H9 (cell line): ENCODE measurements at regions not wholly inside any gene's neighbourhood (a gene's known extent, or its start where the extent isn't known, plus 50 kb on each side); places are given as distances from the start of the nearest gene placed in this dataset.
A peak's percentile ranks its signal among the peaks of the same experiment; 100 is the strongest.

ENCODE experiments used
- DNase-seq: peaks from one replicate; pipeline ENCODE4 v3.0.0-alpha.2; 2017
- H2AFZ ChIP-seq: one replicate; pipeline ENCODE4 v1.6.1; 2013; ENCODE audit warnings: mild to moderate bottlenecking, low read length, control low read depth, moderate library complexity
- H2AK5ac ChIP-seq: 2 replicates; pipeline ENCODE4 v1.6.1; 2013; ENCODE audit warnings: low read length, control low read depth, mixed read lengths; ENCODE audit not compliant: insufficient read length
- H2BK120ac ChIP-seq: one replicate; pipeline ENCODE4 v1.6.1; 2013; ENCODE audit warnings: low read depth, mild to moderate bottlenecking, low read length, control low read depth, inconsistent platforms; ENCODE audit not compliant: poor library complexity, severe bottlenecking
- H2BK12ac ChIP-seq: 2 replicates; pipeline ENCODE4 v1.6.1; 2013; ENCODE audit warnings: low read length, control low read depth, mixed read lengths, low read depth; ENCODE audit not compliant: insufficient read length
- H2BK15ac ChIP-seq: 2 replicates; pipeline ENCODE4 v1.6.1; 2013; ENCODE audit warnings: low read depth, low read length, control low read depth
- H2BK20ac ChIP-seq: one replicate; pipeline ENCODE4 v1.6.1; 2013; ENCODE audit warnings: low read depth, mild to moderate bottlenecking, low read length, control low read depth, inconsistent platforms; ENCODE audit not compliant: poor library complexity, severe bottlenecking
- H2BK5ac ChIP-seq: 2 replicates; pipeline ENCODE4 v1.6.1; 2013; ENCODE audit warnings: low read length, control low read depth, mixed read lengths; ENCODE audit not compliant: insufficient read length
- H3K14ac ChIP-seq: 2 replicates; pipeline ENCODE4 v1.6.1; 2013; ENCODE audit warnings: low read length, control low read depth; ENCODE audit not compliant: insufficient read depth
- H3K18ac ChIP-seq: 2 replicates; pipeline ENCODE4 v1.6.1; 2013; ENCODE audit warnings: low read depth, mild to moderate bottlenecking, mixed read lengths, low read length, control low read depth; ENCODE audit not compliant: insufficient read length
- H3K23ac ChIP-seq: 2 replicates; pipeline ENCODE4 v1.6.1; 2013; ENCODE audit warnings: low read length, control low read depth, mixed read lengths, low read depth; ENCODE audit not compliant: insufficient read length
- H3K23me2 ChIP-seq: 2 replicates; pipeline ENCODE4 v1.6.1; 2013; ENCODE audit warnings: low read depth, mild to moderate bottlenecking, mixed read lengths, low read length, control low read depth; ENCODE audit not compliant: insufficient read length, poor library complexity, severe bottlenecking
- H3K27ac ChIP-seq: 2 replicates; pipeline ENCODE4 v1.5.1; 2013; ENCODE audit warnings: low read length, control low read depth, mixed read lengths, low read depth; ENCODE audit not compliant: insufficient read length
- H3K27me3 ChIP-seq: 2 replicates; pipeline ENCODE4 v1.6.1; 2013; ENCODE audit warnings: low read length, control low read depth, inconsistent platforms; ENCODE audit not compliant: insufficient read depth
- H3K4ac ChIP-seq: 2 replicates; pipeline ENCODE4 v1.6.1; 2013; ENCODE audit warnings: low read depth, mild to moderate bottlenecking, control low read depth, inconsistent platforms, low read length, moderate library complexity
- H3K4me1 ChIP-seq: 2 replicates; pipeline ENCODE4 v1.6.1; 2013; ENCODE audit warnings: low read length, control low read depth, inconsistent platforms; ENCODE audit not compliant: insufficient read depth
- H3K4me2 ChIP-seq: 2 replicates; pipeline ENCODE4 v1.6.1; 2013; ENCODE audit warnings: low read length, control low read depth, mixed read lengths; ENCODE audit not compliant: insufficient read length, insufficient read depth
- H3K56ac ChIP-seq: 2 replicates; pipeline ENCODE4 v1.6.1; 2013; ENCODE audit warnings: low read depth, mild to moderate bottlenecking, mixed read lengths, low read length, control low read depth; ENCODE audit not compliant: insufficient read length
- H3K79me1 ChIP-seq: 2 replicates; pipeline ENCODE4 v1.6.1; 2013; ENCODE audit warnings: low read depth, mild to moderate bottlenecking, moderate library complexity, low read length, control low read depth, inconsistent platforms; ENCODE audit not compliant: insufficient read depth, poor library complexity, severe bottlenecking
- H3K79me2 ChIP-seq: 2 replicates; pipeline ENCODE4 v1.6.1; 2013; ENCODE audit warnings: low read length, control low read depth, inconsistent platforms; ENCODE audit not compliant: insufficient read depth
- H3K9ac ChIP-seq: 2 replicates; pipeline ENCODE4 v1.6.1; 2013; ENCODE audit warnings: low read length, control low read depth, mixed read lengths; ENCODE audit not compliant: insufficient read length; ENCODE audit errors: extremely low read depth
- H3K9me3 ChIP-seq: one replicate; pipeline ENCODE4 v1.6.1; 2013; ENCODE audit warnings: low read depth, low read length, inconsistent platforms; ENCODE audit not compliant: control insufficient read depth
- H3T11ph ChIP-seq: one replicate; pipeline ENCODE4 v1.6.1; 2013; ENCODE audit warnings: mild to moderate bottlenecking, low read length, control low read depth, inconsistent platforms
- H4K20me1 ChIP-seq: one replicate; pipeline ENCODE4 v1.6.1; 2013; ENCODE audit not compliant: control insufficient read depth, insufficient read length, insufficient read depth
- H4K5ac ChIP-seq: 2 replicates; pipeline ENCODE4 v1.6.1; 2013; ENCODE audit warnings: low read depth, mild to moderate bottlenecking, mixed read lengths, low read length, control low read depth; ENCODE audit not compliant: insufficient read length
- H4K8ac ChIP-seq: replicated peaks from 2 replicates; pipeline ENCODE4 v1.6.1; 2013; ENCODE audit warnings: low read length, control low read depth, mixed read lengths, low read depth; ENCODE audit not compliant: insufficient read length
- H4K91ac ChIP-seq: 2 replicates; pipeline ENCODE4 v1.6.1; 2013; ENCODE audit warnings: low read depth, mild to moderate bottlenecking, moderate library complexity, mixed read lengths, low read length, control low read depth; ENCODE audit not compliant: insufficient read length
- H3K27ac Mint-ChIP-seq, 3 experiments: 2 replicates in 2 of 3; 3 replicates in 1 of 3; pipeline ENCODE4 v1.8.0; 2020 to 2021; ENCODE audit warnings: mixed read lengths in 3 of 3, mild to moderate bottlenecking in 1 of 3, moderate library complexity in 1 of 3
- H3K27me3 Mint-ChIP-seq: 2 replicates; pipeline ENCODE4 v1.8.0; 2021; ENCODE audit warnings: low read depth, mild to moderate bottlenecking, moderate library complexity, mixed read lengths
- H3K36me3 Mint-ChIP-seq, 3 experiments: 2 replicates in 2 of 3; 3 replicates in 1 of 3; pipeline ENCODE4 v1.8.0; 2020 to 2021; ENCODE audit warnings: low read depth in 3 of 3, mixed read lengths in 3 of 3; ENCODE audit not compliant: insufficient read depth in 1 of 3
- H3K4me1 Mint-ChIP-seq, 2 experiments: 2 replicates each; pipeline ENCODE4 v1.8.0; 2020; ENCODE audit warnings: mixed read lengths in 2 of 2
- H3K4me3 Mint-ChIP-seq, 2 experiments: 2 replicates in 1 of 2; 3 replicates in 1 of 2; pipeline ENCODE4 v1.8.0; 2020 to 2021; ENCODE audit warnings: mild to moderate bottlenecking in 2 of 2, mixed read lengths in 2 of 2, moderate library complexity in 1 of 2
- H3K9me3 Mint-ChIP-seq, 2 experiments: 2 replicates in 1 of 2; 3 replicates in 1 of 2; pipeline ENCODE4 v1.8.0; 2020; ENCODE audit warnings: mild to moderate bottlenecking in 2 of 2, mixed read lengths in 2 of 2, moderate library complexity in 1 of 2
- WGBS: extraction: QIAGEN DNeasy Blood & Tissue Kit; methylation state at CpG from one replicate; pipeline ENCODE4 v1.1.7; 2013; ENCODE audit warnings: missing lambda C conversion rate, low lambda C conversion rate, mixed read lengths; ENCODE audit not compliant: insufficient read length; ENCODE audit errors: extremely low coverage; 5-methylcytosine and 5-hydroxymethylcytosine counted together
- TF ChIP-seq, protein P1 (sequence below): fragments of 200-600 bp; sonication (generic); conservative IDR thresholded peaks from 3 replicates; pipeline ENCODE4 v1.8.0; 2021; ENCODE audit warnings: antibody characterized with exemption, mild to moderate bottlenecking

DNA sequence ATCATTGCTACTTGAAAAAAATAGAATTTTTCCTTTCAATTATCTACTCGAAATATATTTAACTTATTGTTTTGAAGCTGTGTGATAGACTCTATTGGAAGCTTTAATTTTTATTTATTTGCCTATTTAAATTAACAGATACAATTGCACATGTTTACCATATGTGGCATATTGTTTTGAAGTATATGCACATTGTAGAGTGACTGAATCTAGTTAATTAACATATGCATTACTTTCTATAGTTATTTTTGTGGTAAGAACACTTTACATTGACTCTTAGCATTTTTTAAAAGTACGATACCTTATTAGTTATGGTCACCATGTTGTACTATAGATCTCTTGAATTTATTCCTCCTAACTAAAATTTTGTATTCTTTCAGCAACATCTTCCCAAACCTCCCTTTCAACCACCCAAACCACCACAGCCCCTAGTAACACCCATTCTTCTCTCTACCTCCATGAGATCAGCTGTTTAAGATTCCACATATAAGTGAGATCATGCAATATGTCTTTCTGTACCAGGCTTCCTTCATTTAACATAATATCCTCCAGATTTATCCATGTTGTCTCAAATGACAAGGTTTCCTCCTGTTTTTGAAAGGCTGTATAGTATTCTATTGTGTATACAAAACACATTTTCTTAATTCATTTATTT is 58.5 kb upstream of the SPHKAP start:
- Histone ChIP-seq H3K9ac (no peak overlapping the region), H4K20me1 (no peaks in the 10 kb centered on the region), H2BK20ac (no peak overlapping the region), H4K91ac (no peak overlapping the region), H2BK15ac (no peak overlapping the region), H2AK5ac (no peak overlapping the region), H4K5ac (no peak overlapping the region), H3K9me3 (no peaks in the 10 kb centered on the region), H3T11ph (no peak overlapping the region), H4K8ac (no peak overlapping the region), H3K4me1 (no peaks in the 10 kb centered on the region), H3K23ac (no peak overlapping the region), H3K79me2 (no peaks in the 10 kb centered on the region), H3K4me2 (no peak overlapping the region), H3K27ac (no peak overlapping the region), H2AFZ (no peak overlapping the region), H3K27me3 (no peaks in the 10 kb centered on the region), H3K23me2 (no peaks in the 10 kb centered on the region), H3K14ac (no peak overlapping the region), H2BK5ac (no peak overlapping the region), H3K79me1 (no peaks in the 10 kb centered on the region), H2BK120ac (no peak overlapping the region), H3K18ac (no peak overlapping the region), H2BK12ac (no peak overlapping the region), H3K56ac (no peak overlapping the region), H3K4ac (no peak overlapping the region)
- Mint-ChIP-seq H3K9me3 (no peaks in the 10 kb centered on the region), H3K27me3 (no peaks in the 10 kb centered on the region), H3K36me3 (no peaks in the 10 kb centered on the region), H3K4me1 (no peaks in the 10 kb centered on the region), H3K4me3 (no peak overlapping the region), H3K27ac (peak overlapping the region in 1 of 3 experiments; percentile 8; a peak in 1 of 7 replicates)
- WGBS, result no CpG with 5 or more reads among the region's 2 CpGs
- DNase-seq, result no peak
- TF ChIP-seq, protein P1, sequence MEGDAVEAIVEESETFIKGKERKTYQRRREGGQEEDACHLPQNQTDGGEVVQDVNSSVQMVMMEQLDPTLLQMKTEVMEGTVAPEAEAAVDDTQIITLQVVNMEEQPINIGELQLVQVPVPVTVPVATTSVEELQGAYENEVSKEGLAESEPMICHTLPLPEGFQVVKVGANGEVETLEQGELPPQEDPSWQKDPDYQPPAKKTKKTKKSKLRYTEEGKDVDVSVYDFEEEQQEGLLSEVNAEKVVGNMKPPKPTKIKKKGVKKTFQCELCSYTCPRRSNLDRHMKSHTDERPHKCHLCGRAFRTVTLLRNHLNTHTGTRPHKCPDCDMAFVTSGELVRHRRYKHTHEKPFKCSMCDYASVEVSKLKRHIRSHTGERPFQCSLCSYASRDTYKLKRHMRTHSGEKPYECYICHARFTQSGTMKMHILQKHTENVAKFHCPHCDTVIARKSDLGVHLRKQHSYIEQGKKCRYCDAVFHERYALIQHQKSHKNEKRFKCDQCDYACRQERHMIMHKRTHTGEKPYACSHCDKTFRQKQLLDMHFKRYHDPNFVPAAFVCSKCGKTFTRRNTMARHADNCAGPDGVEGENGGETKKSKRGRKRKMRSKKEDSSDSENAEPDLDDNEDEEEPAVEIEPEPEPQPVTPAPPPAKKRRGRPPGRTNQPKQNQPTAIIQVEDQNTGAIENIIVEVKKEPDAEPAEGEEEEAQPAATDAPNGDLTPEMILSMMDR, result no peak
